H7 (cell line): ENCODE measurements at regions not wholly inside any gene's neighbourhood (a gene's known extent, or its start where the extent isn't known, plus 50 kb on each side); places are given as distances from the start of the nearest gene placed in this dataset.
A peak's percentile ranks its signal among the peaks of the same experiment; 100 is the strongest.
"Not testable (repeated sequence)": the region's sequence is repeated elsewhere in the genome, so short reads cannot be mapped to it uniquely, and the experiment has no call there.

Experiments used
- DNase-seq: peaks from one replicate; pipeline ENCODE4 v3.0.0; 2012
- H3K27me3 ChIP-seq: 2 replicates; pipeline ENCODE4 v1.6.0; 2011; ENCODE audit warnings: mild to moderate bottlenecking, low read length; ENCODE audit not compliant: control insufficient read depth, insufficient read depth
- H3K36me3 ChIP-seq: replicated peaks from 2 replicates; pipeline ENCODE4 v1.5.1; 2011; ENCODE audit warnings: low read length; ENCODE audit not compliant: control insufficient read depth, insufficient read depth
- H3K4me3 ChIP-seq: 2 replicates; pipeline ENCODE4 v1.5.1; 2011; ENCODE audit warnings: low read depth, mild to moderate bottlenecking, control low read depth, low read length, moderate library complexity; ENCODE audit not compliant: insufficient read depth

GRCh38 chr6:168863467-168863866, 390.2 kb downstream of the THBS2 start:
- Histone ChIP-seq H3K27me3 (no peaks in the 10 kb centered on the region), H3K4me3 (no peak overlapping the region), H3K36me3 (no peaks in the 10 kb centered on the region)
- DNase-seq = no peak

GRCh38 chr6:168862346-168862980, 391.2 kb downstream of the THBS2 start:
- Histone ChIP-seq H3K27me3 (no peaks in the 10 kb centered on the region), H3K36me3 (no peaks in the 10 kb centered on the region), H3K4me3 (no peak overlapping the region)
- DNase-seq = no peak

- DNase-seq = peak; percentile 55
- Histone ChIP-seq H3K4me3 (no peak overlapping the region), H3K27me3 (no peaks in the 10 kb centered on the region), H3K36me3 (no peaks in the 10 kb centered on the region)
These were observed 392.7 kb downstream of the THBS2 start for GRCh38 chr6:168860987-168861386.

GRCh38 chr6:168860341-168860740, 393.3 kb downstream of the THBS2 start:
- no peaks in the 10 kb centered on the region for H3K36me3 ChIP-seq
- no peak for DNase-seq
- H3K4me3 ChIP-seq = no peak overlapping the region
- no peaks in the 10 kb centered on the region for H3K27me3 ChIP-seq

- Histone ChIP-seq H3K27me3 (no peaks in the 10 kb centered on the region), H3K4me3 (no peak overlapping the region), H3K36me3 (no peaks in the 10 kb centered on the region)
- DNase-seq = no peak
These were observed 394.7 kb downstream of the THBS2 start for GRCh38 chr6:168858926-168859325.

- no peak for DNase-seq
These were observed 396.7 kb downstream of the THBS2 start for GRCh38 chr6:168856914-168857313.

GRCh38 chr6:168852376-168852884, 401.2 kb downstream of the THBS2 start:
- Histone ChIP-seq H3K27me3 (no peaks in the 10 kb centered on the region), H3K4me3 (no peak overlapping the region), H3K36me3 (no peaks in the 10 kb centered on the region)
- no peak for DNase-seq

More at GRCh38 chr6:168856914-168857313, 396.7 kb downstream of the THBS2 start:
- H3K36me3 ChIP-seq = no peaks in the 10 kb centered on the region
- no peak overlapping the region for H3K4me3 ChIP-seq
- no peaks in the 10 kb centered on the region for H3K27me3 ChIP-seq

GRCh38 chr6:168851460-168852375, 401.9 kb downstream of the THBS2 start:
- no peak for DNase-seq
- Histone ChIP-seq H3K4me3 (no peak overlapping the region), H3K27me3 (no peaks in the 10 kb centered on the region), H3K36me3 (no peaks in the 10 kb centered on the region)

GRCh38 chr6:168850027-168850736, 403.5 kb downstream of the THBS2 start:
- DNase-seq, H3K36me3 ChIP-seq, H3K27me3 ChIP-seq, H3K4me3 ChIP-seq: not testable (repeated sequence)

- no peak for DNase-seq
- Histone ChIP-seq H3K4me3 (no peak overlapping the region), H3K36me3 (no peaks in the 10 kb centered on the region), H3K27me3 (no peaks in the 10 kb centered on the region)
These were observed 404.2 kb downstream of the THBS2 start for GRCh38 chr6:168849459-168849858.

GRCh38 chr6:168848797-168849196, 404.8 kb downstream of the THBS2 start:
- no peak for DNase-seq

GRCh38 chr6:168844821-168845609, 404.0 kb downstream of the SMOC2 start:
- no peak for DNase-seq
- Histone ChIP-seq H3K27me3 (no peaks in the 10 kb centered on the region), H3K36me3 (no peaks in the 10 kb centered on the region), H3K4me3 (no peak overlapping the region)

More at GRCh38 chr6:168848797-168849196, 404.8 kb downstream of the THBS2 start:
- H3K36me3 ChIP-seq = no peaks in the 10 kb centered on the region
- H3K4me3 ChIP-seq = no peak overlapping the region
- no peaks in the 10 kb centered on the region for H3K27me3 ChIP-seq

- not testable (repeated sequence) for DNase-seq, H3K27me3 ChIP-seq, H3K36me3 ChIP-seq, H3K4me3 ChIP-seq
These were observed 401.7 kb downstream of the SMOC2 start for GRCh38 chr6:168842632-168843212.
